ENCODE measurements at regions not wholly inside any gene's neighbourhood (a gene's known extent, or its start where the extent isn't known, plus 50 kb on each side); places are given as distances from the start of the nearest gene placed in this dataset.

DNA sequence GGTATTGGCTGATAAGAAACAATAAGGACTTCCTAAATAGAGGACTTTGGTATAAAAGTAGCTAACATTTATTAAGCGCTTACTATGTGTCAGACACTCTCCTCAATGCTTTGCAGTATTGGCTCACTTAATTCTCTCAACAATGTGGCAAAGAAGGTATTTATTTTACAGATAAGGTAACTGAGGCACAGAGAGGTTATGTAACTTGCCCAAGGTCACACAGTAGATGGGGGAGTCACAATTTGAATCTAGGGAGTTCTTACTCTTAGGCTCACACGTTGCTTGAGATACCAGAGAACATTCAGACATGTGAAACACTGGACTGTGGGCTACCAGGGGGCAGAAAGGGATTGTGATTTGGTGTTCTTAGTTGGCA is 60.8 kb upstream of the GPR158 start:
- no peak for DNase-seq (ENCODE audit: low spot score)

DNA sequence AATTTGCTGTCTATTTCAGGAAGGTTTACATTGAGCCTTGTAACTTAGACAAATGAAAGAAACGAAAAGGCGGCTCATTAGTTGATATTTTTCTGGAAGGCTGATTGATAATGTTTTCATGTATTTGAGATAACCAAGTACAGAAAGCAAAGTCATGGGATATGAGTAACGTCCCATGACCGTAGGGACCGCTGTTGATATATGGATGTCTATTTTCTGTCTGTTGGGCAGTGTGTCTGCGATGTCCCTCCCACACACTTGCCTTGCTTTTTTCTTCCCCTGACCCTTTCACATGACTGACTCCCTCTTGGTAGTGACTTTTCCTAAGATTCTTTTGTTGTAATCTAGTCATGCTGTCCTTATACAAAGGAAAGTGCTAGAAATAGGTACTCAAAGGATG is 57.0 kb upstream of the GPR158 start:
- DNase-seq (ENCODE audit: low spot score): no peak

DNA sequence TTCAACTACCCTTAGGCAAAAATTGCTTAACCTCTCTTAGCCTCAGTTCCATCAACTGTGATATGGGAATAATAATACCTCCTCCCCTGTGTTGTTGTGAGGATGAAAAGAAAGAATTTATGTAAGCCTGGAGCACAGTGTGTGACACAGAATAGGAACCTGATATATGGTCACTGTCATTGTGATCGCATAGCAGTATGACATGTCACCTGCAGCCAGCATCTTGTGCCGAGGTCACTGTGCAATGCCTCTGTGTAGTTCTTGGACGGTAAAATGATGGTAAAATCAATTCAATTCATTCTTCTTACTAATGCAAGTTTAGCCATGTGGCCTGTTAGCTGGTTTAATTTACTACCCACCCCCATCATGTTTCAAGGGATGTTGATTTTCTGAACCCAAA is 54.6 kb upstream of the GPR158 start:
- DNase-seq (ENCODE audit: low spot score): no peak

Measured in D341Med (cell line).